SK-N-DZ (cell line): ENCODE measurements at regions not wholly inside any gene's neighbourhood (a gene's known extent, or its start where the extent isn't known, plus 50 kb on each side); places are given as distances from the start of the nearest gene placed in this dataset.

Experiments
- DNase-seq: peaks from one replicate; pipeline ENCODE4 v3.0.0-alpha.2; 2015; ENCODE audit warnings: low spot score

GRCh38 chr17:33513769-33514168 lies 220.7 kb upstream of the ASIC2 start:
- DNase-seq = no peak

DNA sequence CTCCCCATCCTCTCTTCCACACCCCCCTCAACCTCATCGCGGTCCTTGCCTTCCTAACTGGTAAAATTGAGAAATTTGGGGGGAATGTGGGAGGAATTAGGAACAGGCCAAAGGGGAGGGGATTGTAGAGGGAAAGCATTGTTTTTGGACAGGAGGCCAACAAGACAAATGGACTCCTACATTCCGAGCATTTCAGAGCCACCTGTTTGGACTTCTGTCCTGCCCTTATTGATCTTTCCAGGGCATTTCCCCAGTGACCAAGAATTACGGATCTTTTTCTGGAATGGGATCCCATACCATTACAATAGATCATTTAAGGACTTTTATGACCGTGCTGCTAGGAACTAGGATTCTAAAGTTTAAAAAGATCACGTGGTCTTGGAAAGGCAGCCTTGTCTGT lies 221.3 kb upstream of the ASIC2 start:
- no peak for DNase-seq

GRCh38 chr17:33515974-33516373 lies 222.9 kb upstream of the ASIC2 start:
- DNase-seq = no peak

- DNase-seq = no peak
These were observed 223.6 kb upstream of the ASIC2 start for GRCh38 chr17:33516645-33517044.

GRCh38 chr17:33517746-33518145 lies 224.7 kb upstream of the ASIC2 start:
- DNase-seq = no peak

DNA sequence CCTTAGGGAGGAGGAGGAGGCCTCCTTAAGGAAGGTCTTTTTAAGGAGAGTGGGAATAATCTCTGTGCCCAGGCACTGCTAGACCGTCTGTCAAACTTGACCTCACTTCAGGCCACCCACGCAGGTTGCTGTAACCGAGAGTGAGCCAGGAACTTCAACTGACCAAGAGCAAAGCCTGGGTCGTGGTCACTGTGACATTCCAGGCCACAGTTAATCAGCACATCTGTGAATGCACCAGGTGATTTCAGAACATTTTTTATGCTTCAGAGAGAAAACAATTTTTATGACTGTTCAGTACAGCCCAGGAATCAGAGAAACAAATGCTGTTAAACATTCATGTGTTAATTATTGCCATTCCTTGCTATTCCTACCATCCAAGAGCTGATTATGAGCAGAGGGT lies 226.6 kb upstream of the ASIC2 start:
- no peak for DNase-seq

DNA sequence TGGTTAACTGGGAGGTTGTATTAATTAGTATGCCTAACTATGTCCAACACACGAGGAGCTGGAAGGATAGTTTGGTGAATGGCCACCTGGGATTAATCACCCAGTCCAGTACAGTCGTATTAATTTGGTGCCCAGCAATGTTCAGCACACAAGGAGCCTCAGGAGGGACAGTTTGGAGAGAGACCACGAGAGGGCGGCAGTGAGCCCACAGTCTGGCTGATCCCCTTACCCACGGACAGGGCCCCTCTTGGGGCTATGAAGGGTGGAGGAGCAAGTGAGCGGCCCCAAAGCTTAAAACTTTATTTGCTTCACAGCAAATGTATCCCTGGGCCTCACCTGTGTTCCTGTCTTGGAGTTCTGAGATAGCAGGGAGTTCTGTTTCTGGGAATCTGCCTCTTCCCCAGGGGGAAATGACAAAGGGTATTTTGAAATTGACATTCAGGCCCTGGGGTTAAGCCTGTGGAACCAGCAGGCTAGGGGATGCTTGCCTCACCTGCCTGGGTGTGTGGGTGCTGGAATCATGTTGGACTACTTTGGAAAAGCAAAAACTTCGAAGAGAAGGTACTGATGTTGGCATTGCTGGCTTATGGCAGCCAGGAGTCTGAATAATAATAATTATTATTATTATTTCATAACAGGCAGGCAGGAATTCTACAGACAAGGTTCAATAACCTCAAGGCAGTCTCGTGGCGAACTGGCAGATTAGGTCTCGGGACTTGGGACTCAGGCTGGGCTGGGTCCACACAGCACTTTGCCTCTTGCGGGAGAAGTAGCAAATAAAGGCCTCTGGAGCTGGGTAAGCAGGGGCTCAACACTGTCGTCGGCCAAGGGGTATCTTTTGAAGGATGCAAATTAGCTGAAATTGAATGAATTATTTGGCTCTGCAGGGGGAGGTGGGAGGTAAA lies 227.6 kb upstream of the ASIC2 start:
- DNase-seq = peak; percentile 79

- peak; percentile 58 for DNase-seq
These were observed 228.7 kb upstream of the ASIC2 start for GRCh38 chr17:33521784-33522183.

DNA sequence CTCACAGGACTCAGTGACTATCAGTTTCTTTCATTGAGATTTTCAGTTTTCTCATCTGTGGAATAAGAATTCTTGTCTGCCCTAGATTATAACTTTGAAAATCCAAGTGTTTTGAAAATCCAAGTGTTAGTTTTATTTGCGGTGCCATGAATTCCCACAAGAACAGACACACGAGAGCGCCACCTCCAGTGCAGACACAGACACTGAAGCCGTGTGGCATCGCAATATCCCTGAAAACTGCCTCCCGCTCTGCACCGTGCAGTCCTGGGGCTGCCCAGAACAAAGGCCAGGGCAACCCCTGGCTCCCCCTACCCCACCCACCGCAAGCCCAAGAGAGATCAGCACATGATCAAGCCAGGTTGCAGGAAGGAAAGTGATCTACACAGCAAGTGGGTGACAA lies 229.5 kb upstream of the ASIC2 start:
- DNase-seq = no peak

- no peak for DNase-seq
These were observed 230.5 kb upstream of the ASIC2 start for GRCh38 chr17:33523577-33523981.

GRCh38 chr17:33525186-33525585 lies 232.1 kb upstream of the ASIC2 start:
- DNase-seq = no peak

GRCh38 chr17:33526717-33527116 lies 233.6 kb upstream of the ASIC2 start:
- no peak for DNase-seq

- DNase-seq = no peak
These were observed 234.2 kb upstream of the ASIC2 start for GRCh38 chr17:33527290-33527689.

DNA sequence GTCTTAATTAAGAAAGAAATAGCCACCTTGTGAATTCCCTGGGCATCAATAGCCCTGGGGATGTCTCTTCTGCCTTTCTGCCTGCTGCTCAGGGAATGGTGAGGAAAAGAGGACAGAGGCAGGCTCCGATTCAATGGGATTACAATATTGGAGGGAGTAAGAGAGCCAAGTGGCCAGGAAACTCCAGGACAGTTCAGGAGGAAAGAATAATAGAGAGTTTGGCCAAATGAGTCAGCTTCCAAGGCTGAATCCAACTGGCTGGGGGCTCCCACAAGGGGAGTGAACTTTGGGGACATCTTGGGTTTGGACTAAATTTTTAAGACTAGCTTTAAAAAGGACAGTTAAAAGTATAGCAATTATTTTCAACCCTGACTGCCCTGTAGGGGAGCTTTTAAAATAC lies 235.8 kb upstream of the ASIC2 start:
- DNase-seq = no peak

DNA sequence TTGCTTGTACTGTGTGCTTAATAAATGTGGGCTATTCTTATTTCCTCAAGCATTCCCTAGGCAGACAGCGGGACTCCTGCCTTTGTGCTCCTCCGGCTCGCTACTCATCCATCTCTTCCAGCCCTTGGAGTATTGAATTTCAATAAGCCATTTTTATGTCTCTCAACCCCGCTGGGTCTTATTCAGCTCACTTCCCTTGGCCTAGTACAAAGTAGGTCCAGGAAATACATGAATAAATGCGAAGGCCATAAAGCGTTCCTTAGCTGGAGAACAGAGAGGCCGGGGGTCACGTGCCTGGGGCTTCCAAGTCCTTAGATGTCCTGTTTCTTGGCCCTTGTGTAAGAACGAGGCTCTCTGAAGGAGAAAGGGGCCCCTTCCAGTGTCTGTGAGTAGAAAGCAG lies 236.7 kb upstream of the ASIC2 start:
- no peak for DNase-seq

- DNase-seq = no peak
These were observed 238.2 kb upstream of the ASIC2 start for GRCh38 chr17:33531311-33531710.

DNA sequence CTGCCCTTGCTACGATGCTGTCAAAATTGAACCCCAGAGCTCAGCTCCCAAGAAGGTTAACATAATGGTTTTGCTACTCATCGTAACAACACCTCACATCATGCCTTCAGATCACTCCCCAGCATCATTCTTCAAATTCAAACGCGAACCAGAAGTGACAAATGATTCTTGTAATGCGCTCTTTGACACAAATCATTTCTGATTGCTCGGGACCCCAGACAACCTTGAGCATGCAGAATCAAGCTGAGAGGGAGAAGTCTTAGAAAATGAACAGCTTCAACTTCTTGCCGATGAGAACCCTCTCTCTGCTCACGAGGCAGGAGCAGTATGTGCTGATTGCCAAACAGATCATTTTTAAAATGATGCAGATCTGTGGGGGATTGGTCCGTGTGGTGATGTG lies 241.0 kb upstream of the ASIC2 start:
- DNase-seq = no peak

GRCh38 chr17:33545124-33545523 lies 252.0 kb upstream of the ASIC2 start:
- DNase-seq = no peak

DNA sequence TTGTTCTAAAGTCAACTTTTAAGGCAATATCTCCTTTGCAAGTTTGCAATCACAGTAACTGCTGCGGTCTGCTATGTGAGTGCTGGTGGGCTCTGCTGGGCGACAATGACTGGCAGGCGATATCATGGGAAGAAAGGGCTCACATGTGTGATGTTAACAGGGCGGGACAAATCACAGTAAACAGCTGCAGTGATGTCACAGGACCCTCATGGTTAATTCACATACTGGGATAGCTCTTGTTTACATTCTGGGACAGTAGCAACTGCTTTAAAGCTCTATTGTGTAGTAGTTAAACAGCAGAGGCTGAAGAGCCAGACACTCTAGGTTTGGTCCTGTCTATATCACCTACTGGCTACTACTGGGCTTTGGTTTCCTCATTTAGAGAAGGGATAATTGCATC lies 257.2 kb upstream of the ASIC2 start:
- DNase-seq = no peak

- no peak for DNase-seq
These were observed 258.0 kb upstream of the ASIC2 start for GRCh38 chr17:33551075-33551474.

DNA sequence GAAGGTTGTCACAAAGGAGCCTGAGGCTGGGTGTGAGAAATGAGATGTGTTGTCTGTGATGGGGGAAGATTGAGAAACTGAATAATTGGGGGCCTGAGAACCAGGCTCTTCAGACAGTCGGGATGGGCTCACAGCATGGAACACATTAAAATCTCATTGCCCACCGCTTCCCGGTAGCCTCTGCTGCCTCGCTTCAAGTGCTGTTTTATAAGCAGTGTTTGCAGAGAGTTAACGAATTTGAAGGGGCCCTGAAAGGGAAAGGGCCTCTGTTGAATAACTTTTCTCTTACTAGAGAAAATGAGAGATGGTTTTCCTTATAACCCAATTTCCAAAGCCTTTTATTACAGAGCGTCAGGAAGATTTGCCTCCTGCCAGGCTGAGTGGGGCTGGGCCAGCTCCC lies 258.8 kb upstream of the ASIC2 start:
- DNase-seq = no peak

DNA sequence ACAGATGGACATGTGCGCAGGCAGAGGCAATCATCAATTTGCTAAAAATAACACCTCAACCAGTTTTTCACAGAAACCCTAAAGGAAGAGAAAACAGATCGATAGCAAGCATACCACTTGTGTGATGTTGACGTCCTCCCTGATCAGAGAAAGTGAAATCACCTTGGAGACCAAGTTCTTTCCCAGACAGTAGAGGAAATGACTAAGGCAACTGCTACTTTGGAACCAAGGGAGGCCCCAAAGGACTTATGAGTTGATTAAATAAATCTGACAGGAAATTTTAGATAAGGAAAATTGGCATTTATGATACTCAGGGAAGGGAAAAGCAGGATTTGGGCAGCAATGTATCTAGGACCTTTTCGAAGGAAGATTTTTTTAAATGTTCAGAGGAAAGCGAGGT lies 267.1 kb upstream of the ASIC2 start:
- DNase-seq = no peak

DNA sequence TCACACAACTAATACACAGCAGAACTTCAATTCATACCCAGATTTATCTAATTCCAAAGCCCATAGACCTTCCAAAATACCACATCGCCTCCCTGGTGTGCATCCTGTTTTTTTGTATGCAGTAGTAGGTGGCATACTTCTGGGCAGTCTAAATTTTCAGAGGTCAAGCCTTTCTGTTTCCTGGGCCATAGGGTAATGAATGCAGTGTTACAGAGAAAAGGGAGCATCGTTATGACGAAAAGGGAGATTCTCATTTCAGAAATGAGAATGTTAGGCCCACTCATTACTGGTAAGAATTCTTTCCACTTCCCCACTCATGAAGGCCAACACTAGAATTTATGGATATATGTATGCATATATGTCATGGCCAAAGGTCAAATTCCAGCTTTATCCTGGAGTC lies 267.8 kb upstream of the ASIC2 start:
- no peak for DNase-seq
